ENCODE measurements at regions not wholly inside any gene's neighbourhood (a gene's known extent, or its start where the extent isn't known, plus 50 kb on each side); places are given as distances from the start of the nearest gene placed in this dataset.

DNA sequence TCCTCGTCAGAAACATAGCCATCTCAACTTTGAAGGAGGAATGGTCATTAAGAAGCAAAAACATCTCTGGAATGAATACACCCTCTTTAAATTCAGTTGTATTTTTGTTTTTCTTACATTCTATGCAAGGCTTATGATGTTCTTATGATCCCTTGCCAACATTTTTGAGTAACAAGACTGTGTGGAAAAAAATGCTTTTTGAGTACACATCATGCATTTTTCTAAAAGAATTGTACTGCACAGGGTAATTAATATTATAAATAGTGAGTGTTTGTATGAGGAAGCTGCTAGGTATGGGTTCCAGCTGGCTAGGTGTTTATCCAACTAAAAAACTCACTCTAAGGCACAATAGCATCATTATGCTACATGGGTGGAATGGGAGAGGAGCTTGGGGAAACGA, 59.0 kb upstream of the SPATS2L start:
- TF ChIP-seq, protein P1, sequence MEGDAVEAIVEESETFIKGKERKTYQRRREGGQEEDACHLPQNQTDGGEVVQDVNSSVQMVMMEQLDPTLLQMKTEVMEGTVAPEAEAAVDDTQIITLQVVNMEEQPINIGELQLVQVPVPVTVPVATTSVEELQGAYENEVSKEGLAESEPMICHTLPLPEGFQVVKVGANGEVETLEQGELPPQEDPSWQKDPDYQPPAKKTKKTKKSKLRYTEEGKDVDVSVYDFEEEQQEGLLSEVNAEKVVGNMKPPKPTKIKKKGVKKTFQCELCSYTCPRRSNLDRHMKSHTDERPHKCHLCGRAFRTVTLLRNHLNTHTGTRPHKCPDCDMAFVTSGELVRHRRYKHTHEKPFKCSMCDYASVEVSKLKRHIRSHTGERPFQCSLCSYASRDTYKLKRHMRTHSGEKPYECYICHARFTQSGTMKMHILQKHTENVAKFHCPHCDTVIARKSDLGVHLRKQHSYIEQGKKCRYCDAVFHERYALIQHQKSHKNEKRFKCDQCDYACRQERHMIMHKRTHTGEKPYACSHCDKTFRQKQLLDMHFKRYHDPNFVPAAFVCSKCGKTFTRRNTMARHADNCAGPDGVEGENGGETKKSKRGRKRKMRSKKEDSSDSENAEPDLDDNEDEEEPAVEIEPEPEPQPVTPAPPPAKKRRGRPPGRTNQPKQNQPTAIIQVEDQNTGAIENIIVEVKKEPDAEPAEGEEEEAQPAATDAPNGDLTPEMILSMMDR (IDR thresholded peaks at IDR 0.05), result no peak
- no peak for TF ChIP-seq EP300 (IDR thresholded peaks at IDR 0.05)
